ENCODE measurements at regions not wholly inside any gene's neighbourhood (a gene's known extent, or its start where the extent isn't known, plus 50 kb on each side); places are given as distances from the start of the nearest gene placed in this dataset.

- TF ChIP-seq POLR2A (IDR thresholded peaks at IDR 0.05; ENCODE audit: low read depth, low read length) (no peak), POLR2AphosphoS5 (IDR thresholded peaks at IDR 0.05; ENCODE audit: low read depth, low read length) (no peak)
Measured at GRCh38 chr1:55272994-55273393, 57.8 kb upstream of the USP24 start.
